ENCODE measurements at regions not wholly inside any gene's neighbourhood (a gene's known extent, or its start where the extent isn't known, plus 50 kb on each side); places are given as distances from the start of the nearest gene placed in this dataset.
"Not testable (repeated sequence)": the region's sequence is repeated elsewhere in the genome, so short reads cannot be mapped to it uniquely, and the experiment has no call there.

DNA sequence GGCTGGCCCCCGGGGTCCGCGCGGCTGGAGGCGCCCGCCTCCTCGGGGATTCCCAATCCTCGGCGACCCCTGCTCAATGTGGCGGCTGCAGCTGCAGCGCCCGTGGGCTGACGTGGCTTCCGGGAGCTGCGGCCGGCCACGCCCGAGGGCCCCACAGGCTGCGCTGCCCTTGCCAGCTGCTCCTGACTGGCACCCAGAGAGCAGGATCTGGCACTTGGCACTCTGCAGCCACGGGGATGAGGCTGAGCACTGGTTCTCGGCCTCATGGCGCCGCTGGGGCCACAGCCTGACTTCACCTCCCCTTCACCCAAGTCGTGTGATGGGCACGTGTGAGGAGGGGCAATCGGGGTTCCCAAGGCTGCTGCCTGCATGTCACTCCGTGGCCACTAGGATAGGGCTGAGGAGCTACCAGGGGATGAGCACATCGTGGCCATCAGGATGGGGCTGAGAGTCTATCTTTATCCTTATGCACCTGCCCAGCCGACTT, 267.8 kb upstream of the FRG2C start:
- Histone ChIP-seq H4K91ac (ENCODE audit: low read length) (no peak overlapping the region), H2BK120ac (ENCODE audit: low read depth, low read length) (no peak overlapping the region), H3K36me3 (ENCODE audit: control insufficient read depth in 1 of 2, insufficient read depth in 2 of 2, low read depth in 1 of 2, low read length in 2 of 2) (no peaks in the 10 kb centered on the region), H2AK5ac (ENCODE audit: low read length, severe bottlenecking) (no peak overlapping the region), H3K27me3 (ENCODE audit: control insufficient read depth in 1 of 2, insufficient read depth in 1 of 2, low read length in 2 of 2) (peaks cover 0 to 39% of the 10 kb centered on the region in 2 experiments), H3K27ac (ENCODE audit: low read length, poor library complexity, severe bottlenecking) (no peak overlapping the region), H2BK5ac (ENCODE audit: low read depth, low read length, poor library complexity, severe bottlenecking) (no peak overlapping the region), H3K9ac (ENCODE audit: low read length) (no peak overlapping the region), H2BK15ac (ENCODE audit: low read depth, poor library complexity, severe bottlenecking) (no peak overlapping the region), H3K4me3 (ENCODE audit: insufficient read depth in 1 of 2, low read depth in 1 of 2, low read length in 2 of 2) (no peak overlapping the region), H3K18ac (ENCODE audit: low read depth in 1 of 2, low read length in 2 of 2) (no peak overlapping the region), H4K8ac (ENCODE audit: low read length) (no peak overlapping the region), H3K14ac (ENCODE audit: low read length in 2 of 2) (no peak overlapping the region), H3K4me2 (ENCODE audit: low read length, poor library complexity, severe bottlenecking) (no peak overlapping the region), H3K4me1 (ENCODE audit: control insufficient read depth, insufficient read depth, low read depth, low read length) (no peaks in the 10 kb centered on the region), H3K79me1 (replicated peaks; ENCODE audit: low read length, poor library complexity, severe bottlenecking) (no peaks in the 10 kb centered on the region), H2BK12ac (ENCODE audit: low read length in 2 of 2) (no peak overlapping the region), H3K4ac (ENCODE audit: low read depth in 1 of 2, low read length in 2 of 2) (no peak overlapping the region), H3K9me3 (ENCODE audit: control insufficient read depth, low read length) (no peaks in the 10 kb centered on the region), H3K23ac (ENCODE audit: low read length in 2 of 2) (no peak overlapping the region), H2AFZ (ENCODE audit: low read depth, low read length) (no peak overlapping the region)
- DNase-seq: no peak
- 87% methylated on average over 29 of the region's 29 CpGs for WGBS

DNA sequence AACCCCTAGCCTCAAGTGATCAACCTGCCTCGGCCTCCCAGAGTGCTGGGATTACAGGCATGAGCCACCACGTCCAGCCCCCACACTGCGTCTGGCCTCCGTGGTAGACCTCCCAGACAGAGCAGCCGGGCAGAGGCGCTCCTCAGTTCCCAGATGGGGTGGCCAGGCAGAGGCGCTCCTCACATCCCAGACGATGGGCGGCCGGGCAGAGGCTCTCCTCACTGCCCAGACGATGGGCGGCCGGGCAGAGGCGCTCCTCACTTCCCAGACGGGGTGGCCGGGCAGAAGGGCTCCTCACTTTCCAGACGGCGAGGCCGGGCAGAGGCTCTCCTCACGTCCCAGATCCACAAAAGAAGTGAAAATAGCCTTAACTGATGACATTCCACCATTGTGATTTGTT, 266.6 kb upstream of the FRG2C start:
- H2BK5ac ChIP-seq (ENCODE audit: low read depth, low read length, poor library complexity, severe bottlenecking); H3K14ac ChIP-seq (ENCODE audit: low read length in 2 of 2); H2AFZ ChIP-seq (ENCODE audit: low read depth, low read length); DNase-seq; H3K4ac ChIP-seq (ENCODE audit: low read depth in 1 of 2, low read length in 2 of 2); H4K8ac ChIP-seq (ENCODE audit: low read length); H3K9me3 ChIP-seq (ENCODE audit: control insufficient read depth, low read length); H3K4me3 ChIP-seq (ENCODE audit: insufficient read depth in 1 of 2, low read depth in 1 of 2, low read length in 2 of 2); H3K23ac ChIP-seq (ENCODE audit: low read length in 2 of 2); H2AK5ac ChIP-seq (ENCODE audit: low read length, severe bottlenecking); H3K4me1 ChIP-seq (ENCODE audit: control insufficient read depth, insufficient read depth, low read depth, low read length); H3K18ac ChIP-seq (ENCODE audit: low read depth in 1 of 2, low read length in 2 of 2); H3K79me1 ChIP-seq (replicated peaks; ENCODE audit: low read length, poor library complexity, severe bottlenecking); H3K36me3 ChIP-seq (ENCODE audit: control insufficient read depth in 1 of 2, insufficient read depth in 2 of 2, low read depth in 1 of 2, low read length in 2 of 2); H3K4me2 ChIP-seq (ENCODE audit: low read length, poor library complexity, severe bottlenecking); H3K27ac ChIP-seq (ENCODE audit: low read length, poor library complexity, severe bottlenecking); H2BK15ac ChIP-seq (ENCODE audit: low read depth, poor library complexity, severe bottlenecking); H4K91ac ChIP-seq (ENCODE audit: low read length); H2BK12ac ChIP-seq (ENCODE audit: low read length in 2 of 2); H3K9ac ChIP-seq (ENCODE audit: low read length); H2BK120ac ChIP-seq (ENCODE audit: low read depth, low read length): not testable (repeated sequence)
- WGBS: 92% methylated on average over 20 of the region's 20 CpGs
- H3K27me3 ChIP-seq (ENCODE audit: control insufficient read depth in 1 of 2, insufficient read depth in 1 of 2, low read length in 2 of 2): peaks cover 0 to 32% of the 10 kb centered on the region in 2 experiments

DNA sequence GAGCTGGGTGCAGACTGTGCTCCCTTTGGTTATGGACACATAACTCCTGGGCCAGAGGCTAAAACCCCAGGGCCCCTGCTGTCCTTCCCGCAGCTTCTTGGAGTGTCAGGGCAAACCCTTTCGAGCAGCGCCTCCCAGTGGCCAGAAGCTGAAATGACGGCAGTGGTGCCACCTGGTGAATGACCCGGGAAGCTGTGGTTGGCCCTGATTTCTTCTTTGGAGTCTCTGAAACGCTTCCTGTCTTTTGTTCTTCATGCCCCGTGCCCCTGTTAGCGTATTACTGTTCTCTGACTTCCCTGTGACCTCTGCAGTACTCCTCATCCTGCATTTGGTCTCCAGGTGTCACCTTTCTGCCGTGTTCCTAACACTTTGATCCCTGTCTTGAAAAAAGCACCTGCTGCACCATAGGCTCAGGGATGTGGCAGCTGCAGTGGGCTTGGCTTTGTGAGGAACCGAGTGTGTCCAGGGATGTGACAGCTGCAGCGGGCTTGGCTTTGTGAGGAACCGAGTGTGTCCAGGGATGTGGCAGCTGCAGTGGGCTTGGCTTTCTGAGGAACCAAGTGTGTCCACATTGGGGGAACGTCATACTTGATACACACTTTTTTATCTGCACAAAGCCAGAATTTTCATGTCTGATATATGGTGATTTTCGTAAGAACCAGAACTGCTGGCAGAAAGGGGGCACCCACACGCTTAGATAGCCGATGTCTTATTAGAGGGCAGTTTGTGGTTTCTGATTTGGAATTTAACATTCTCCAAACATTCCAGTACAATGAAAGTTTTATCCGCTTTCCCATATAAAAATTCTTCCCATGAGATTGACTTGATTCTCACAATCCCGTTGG, 241.8 kb upstream of the FRG2C start:
- not testable (repeated sequence) for H3K79me1 ChIP-seq (replicated peaks; ENCODE audit: low read length, poor library complexity, severe bottlenecking); H3K27ac ChIP-seq (ENCODE audit: low read length, poor library complexity, severe bottlenecking); H3K18ac ChIP-seq (ENCODE audit: low read depth in 1 of 2, low read length in 2 of 2); H3K4ac ChIP-seq (ENCODE audit: low read depth in 1 of 2, low read length in 2 of 2); H4K91ac ChIP-seq (ENCODE audit: low read length); H2AFZ ChIP-seq (ENCODE audit: low read depth, low read length); H3K4me1 ChIP-seq (ENCODE audit: control insufficient read depth, insufficient read depth, low read depth, low read length); DNase-seq; H3K4me2 ChIP-seq (ENCODE audit: low read length, poor library complexity, severe bottlenecking); H3K9ac ChIP-seq (ENCODE audit: low read length); H3K23ac ChIP-seq (ENCODE audit: low read length in 2 of 2); H2BK5ac ChIP-seq (ENCODE audit: low read depth, low read length, poor library complexity, severe bottlenecking); H2BK120ac ChIP-seq (ENCODE audit: low read depth, low read length); H3K9me3 ChIP-seq (ENCODE audit: control insufficient read depth, low read length); H2AK5ac ChIP-seq (ENCODE audit: low read length, severe bottlenecking); H2BK12ac ChIP-seq (ENCODE audit: low read length in 2 of 2); H3K4me3 ChIP-seq (ENCODE audit: insufficient read depth in 1 of 2, low read depth in 1 of 2, low read length in 2 of 2); H2BK15ac ChIP-seq (ENCODE audit: low read depth, poor library complexity, severe bottlenecking); H3K14ac ChIP-seq (ENCODE audit: low read length in 2 of 2); H3K27me3 ChIP-seq (ENCODE audit: control insufficient read depth in 1 of 2, insufficient read depth in 1 of 2, low read length in 2 of 2); H4K8ac ChIP-seq (ENCODE audit: low read length)
- peaks cover 32 to 35% of the 10 kb centered on the region in 2 experiments for H3K36me3 ChIP-seq (ENCODE audit: control insufficient read depth in 1 of 2, insufficient read depth in 2 of 2, low read depth in 1 of 2, low read length in 2 of 2)
- WGBS: 54% methylated on average over 15 of the region's 18 CpGs

DNA sequence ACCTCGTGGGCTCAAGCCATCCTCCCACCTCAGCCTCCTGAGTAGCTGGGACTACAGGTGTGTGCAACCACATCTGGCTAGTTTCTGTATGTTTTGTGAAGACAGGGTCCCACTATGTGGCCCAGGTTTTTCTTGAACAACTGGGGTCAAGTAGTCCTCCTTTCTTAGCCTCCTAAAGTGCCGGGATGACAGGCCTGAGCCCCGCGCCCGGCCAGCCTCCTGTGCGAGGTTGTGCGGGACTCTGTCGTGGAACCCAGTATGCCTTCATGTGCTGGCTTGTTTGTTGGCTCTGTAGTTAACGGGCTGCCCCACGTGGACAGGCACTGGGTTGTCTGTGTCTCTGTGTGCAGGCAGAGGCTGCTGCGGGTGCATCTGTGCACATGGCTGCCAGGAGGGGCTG, 238.7 kb upstream of the FRG2C start:
- H4K8ac ChIP-seq (ENCODE audit: low read length); H3K27me3 ChIP-seq (ENCODE audit: control insufficient read depth in 1 of 2, insufficient read depth in 1 of 2, low read length in 2 of 2); DNase-seq; H3K18ac ChIP-seq (ENCODE audit: low read depth in 1 of 2, low read length in 2 of 2); H3K4me1 ChIP-seq (ENCODE audit: control insufficient read depth, insufficient read depth, low read depth, low read length); H3K27ac ChIP-seq (ENCODE audit: low read length, poor library complexity, severe bottlenecking); H2AFZ ChIP-seq (ENCODE audit: low read depth, low read length); H3K4ac ChIP-seq (ENCODE audit: low read depth in 1 of 2, low read length in 2 of 2); H3K9me3 ChIP-seq (ENCODE audit: control insufficient read depth, low read length); H3K9ac ChIP-seq (ENCODE audit: low read length); H3K79me1 ChIP-seq (replicated peaks; ENCODE audit: low read length, poor library complexity, severe bottlenecking); H2AK5ac ChIP-seq (ENCODE audit: low read length, severe bottlenecking); H3K4me2 ChIP-seq (ENCODE audit: low read length, poor library complexity, severe bottlenecking); H2BK15ac ChIP-seq (ENCODE audit: low read depth, poor library complexity, severe bottlenecking); H3K14ac ChIP-seq (ENCODE audit: low read length in 2 of 2); H4K91ac ChIP-seq (ENCODE audit: low read length); H2BK12ac ChIP-seq (ENCODE audit: low read length in 2 of 2); H2BK120ac ChIP-seq (ENCODE audit: low read depth, low read length); H3K4me3 ChIP-seq (ENCODE audit: insufficient read depth in 1 of 2, low read depth in 1 of 2, low read length in 2 of 2); H2BK5ac ChIP-seq (ENCODE audit: low read depth, low read length, poor library complexity, severe bottlenecking); H3K23ac ChIP-seq (ENCODE audit: low read length in 2 of 2): not testable (repeated sequence)
- 100% methylated on average over 10 of the region's 11 CpGs for WGBS
- peaks cover 35 to 52% of the 10 kb centered on the region in 2 experiments for H3K36me3 ChIP-seq (ENCODE audit: control insufficient read depth in 1 of 2, insufficient read depth in 2 of 2, low read depth in 1 of 2, low read length in 2 of 2)

Measured in mesenchymal stem cell (in vitro differentiated cells and primary cell).